ENCODE measurements at regions not wholly inside any gene's neighbourhood (a gene's known extent, or its start where the extent isn't known, plus 50 kb on each side); places are given as distances from the start of the nearest gene placed in this dataset.

DNA sequence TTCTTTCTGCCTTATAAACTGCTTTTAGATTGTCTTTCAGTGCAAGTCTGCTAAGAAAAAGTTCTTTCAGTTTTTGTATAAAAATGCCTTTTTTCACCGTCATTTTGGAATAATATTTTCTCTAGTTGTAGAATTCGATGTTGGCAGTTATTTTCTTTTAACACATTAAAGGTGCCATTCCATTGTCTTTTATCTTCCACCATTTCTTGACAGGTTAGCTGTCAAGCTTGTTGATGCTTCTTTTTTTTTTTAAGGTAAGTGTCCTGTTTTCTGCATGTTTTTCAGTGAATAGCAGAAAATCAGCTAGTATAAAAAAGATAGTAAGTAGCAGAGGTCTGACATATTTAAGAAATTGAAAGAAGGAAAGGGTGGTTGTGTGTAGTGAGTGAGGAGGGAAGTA, 118.5 kb upstream of the NPFFR2 start:
- DNase-seq (ENCODE audit: extremely low read depth in 1 of 11, low read depth in 9 of 11, low spot score in 4 of 11) = no peak

DNA sequence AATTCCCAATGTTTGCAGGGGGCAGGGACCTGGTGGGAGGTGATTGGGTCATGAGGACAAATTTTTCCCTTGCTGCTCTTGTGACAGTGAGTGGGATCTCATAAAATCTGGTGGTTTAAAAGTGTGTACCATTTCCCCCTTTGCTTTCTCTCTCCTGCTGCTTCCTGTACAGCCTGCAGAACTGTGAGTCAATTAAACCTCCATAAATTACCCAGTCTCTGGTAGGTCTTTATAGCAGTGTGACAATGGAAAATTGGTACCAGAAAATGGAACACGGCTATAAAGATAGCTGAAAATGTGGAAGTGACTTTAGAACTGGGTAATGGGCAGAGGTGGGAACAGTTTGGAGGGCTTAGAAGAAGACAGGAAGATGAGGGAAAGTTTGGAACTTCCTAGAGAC, 108.7 kb upstream of the NPFFR2 start:
- no peak for DNase-seq (ENCODE audit: extremely low read depth in 1 of 11, low read depth in 9 of 11, low spot score in 4 of 11)

DNA sequence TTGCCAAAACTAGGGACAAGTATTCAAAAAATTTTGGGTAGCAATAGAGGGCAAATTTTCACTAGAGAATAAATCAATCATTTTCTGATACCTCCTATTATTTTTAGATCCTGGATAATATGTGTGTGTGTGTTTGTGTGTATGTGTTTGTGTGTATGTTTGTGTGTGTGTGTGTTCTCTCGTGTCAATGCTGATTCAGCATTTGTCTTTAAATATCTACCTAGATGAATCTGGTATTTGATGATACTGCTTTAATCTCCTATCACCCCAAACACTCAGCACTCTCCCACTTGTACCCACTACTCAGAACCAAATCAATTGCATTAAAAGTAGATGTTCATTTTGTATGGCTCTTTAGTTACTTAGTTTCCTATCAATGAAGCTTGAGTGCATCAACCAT, 101.3 kb upstream of the NPFFR2 start:
- DNase-seq (ENCODE audit: extremely low read depth in 1 of 11, low read depth in 9 of 11, low spot score in 4 of 11) = no peak

GRCh38 chr4:71932941-71933340, 98.9 kb upstream of the NPFFR2 start:
- no peak for DNase-seq (ENCODE audit: extremely low read depth in 1 of 11, low read depth in 9 of 11, low spot score in 4 of 11)

DNA sequence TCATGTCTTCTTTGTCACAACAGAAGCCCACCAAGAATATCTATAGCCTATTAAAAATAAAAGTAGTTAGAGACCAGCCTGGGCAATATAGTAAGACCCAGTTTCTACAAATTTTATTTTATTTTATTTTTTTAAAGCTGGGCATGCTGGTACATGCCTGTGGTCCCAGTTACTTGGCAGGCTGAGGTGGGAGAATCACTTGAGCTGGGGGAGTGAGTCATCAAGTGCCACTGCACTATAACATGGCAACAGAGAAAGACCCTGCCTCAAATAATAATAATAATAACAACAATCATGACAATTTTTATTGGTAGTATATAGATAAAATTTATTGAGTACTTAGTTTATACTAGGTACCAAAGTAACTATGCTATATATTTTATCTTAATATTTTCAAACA, 93.0 kb upstream of the NPFFR2 start:
- DNase-seq (ENCODE audit: extremely low read depth in 1 of 11, low read depth in 9 of 11, low spot score in 4 of 11) = no peak

- peak in 4 of 11 donors; percentile 5 to 28 (median 10) for DNase-seq (ENCODE audit: extremely low read depth in 1 of 11, low read depth in 9 of 11, low spot score in 4 of 11)
Observed at GRCh38 chr4:71941001-71941400, 90.8 kb upstream of the NPFFR2 start.

DNA sequence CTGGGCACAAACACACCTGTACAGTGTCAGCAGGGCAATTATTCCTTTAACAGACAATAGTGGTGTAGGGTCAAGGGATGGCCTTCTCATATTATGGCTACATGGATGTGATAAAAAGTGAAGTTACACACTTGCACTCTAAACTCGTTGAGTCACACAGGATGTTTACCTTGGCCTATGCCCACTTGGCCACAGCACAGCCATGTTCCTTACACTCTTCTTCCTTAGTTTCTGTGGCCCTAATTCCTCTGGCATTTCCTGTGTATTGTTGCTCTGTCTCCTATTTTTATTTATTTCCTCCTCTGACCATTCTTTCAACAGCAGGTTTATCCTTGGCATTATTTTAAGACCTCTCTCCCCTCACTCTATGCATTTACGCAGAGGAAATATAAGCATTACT, 86.8 kb upstream of the NPFFR2 start:
- no peak for DNase-seq (ENCODE audit: extremely low read depth in 1 of 11, low read depth in 9 of 11, low spot score in 4 of 11)

DNA sequence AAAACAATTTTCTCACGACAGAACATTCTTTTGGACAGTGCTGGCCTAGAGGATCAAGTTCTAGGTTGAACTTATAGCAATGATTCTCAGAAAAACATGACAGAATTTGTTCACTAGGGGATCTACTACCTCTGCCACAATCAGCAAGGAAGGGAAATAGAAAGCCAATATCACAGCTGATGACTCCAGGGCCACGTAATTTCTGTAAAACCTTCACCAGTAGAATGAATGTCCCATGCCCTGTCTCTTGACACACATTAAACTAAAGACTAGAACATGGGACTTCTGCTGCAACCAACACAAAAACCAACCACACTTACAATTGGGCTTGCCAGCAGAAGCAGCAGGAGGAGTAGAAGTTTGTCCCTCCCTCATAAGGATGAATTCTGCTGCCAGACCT, 86.0 kb upstream of the NPFFR2 start:
- DNase-seq (ENCODE audit: extremely low read depth in 1 of 11, low read depth in 9 of 11, low spot score in 4 of 11) = no peak

- no peak for DNase-seq (ENCODE audit: extremely low read depth in 1 of 11, low read depth in 9 of 11, low spot score in 4 of 11)
Observed at GRCh38 chr4:71958978-71959377, 72.8 kb upstream of the NPFFR2 start.

GRCh38 chr4:71962622-71963264, 69.1 kb upstream of the NPFFR2 start:
- DNase-seq (ENCODE audit: extremely low read depth in 1 of 11, low read depth in 9 of 11, low spot score in 4 of 11) = no peak

- DNase-seq (ENCODE audit: extremely low read depth in 1 of 11, low read depth in 9 of 11, low spot score in 4 of 11) = no peak
Observed at GRCh38 chr4:71974681-71975080, 57.1 kb upstream of the NPFFR2 start.

- DNase-seq (ENCODE audit: extremely low read depth in 1 of 11, low read depth in 9 of 11, low spot score in 4 of 11) = no peak
Observed at GRCh38 chr4:71976523-71976922, 55.3 kb upstream of the NPFFR2 start.

- DNase-seq (ENCODE audit: extremely low read depth in 1 of 11, low read depth in 9 of 11, low spot score in 4 of 11) = no peak
Observed at GRCh38 chr4:71978210-71978835, 53.5 kb upstream of the NPFFR2 start.

- no peak for DNase-seq (ENCODE audit: extremely low read depth in 1 of 11, low read depth in 9 of 11, low spot score in 4 of 11)
Observed at GRCh38 chr4:71980976-71981375, 50.8 kb upstream of the NPFFR2 start.

All from renal cortex interstitium (tissue), 11 donors.